HCT116 (cell line): ENCODE measurements at regions not wholly inside any gene's neighbourhood (a gene's known extent, or its start where the extent isn't known, plus 50 kb on each side); places are given as distances from the start of the nearest gene placed in this dataset.

Experiments used
- ATAC-seq: fragments of 200-7000 bp; cut with Tn5 transposase; 2 replicates; pipeline ENCODE4 v1.9.1; 2020; ENCODE audit warnings: mild to moderate bottlenecking, moderate library complexity
- BruUV-seq: library from RNA; stranded (reverse); fragments of 400-500 nt; replicated peaks from 2 replicates; lab custom pipeline; 2021; lab: Mats Ljungman, UMichigan
- CTCF ChIA-PET: fragments of 300-600 bp; sonication (Branson Sonifier 250); formaldehyde crosslinking; loops from one replicate; lab custom pipeline; 2021; ENCODE audit warnings: antibody characterized with exemption; lab: Charles Lee
- POLR2A ChIA-PET: fragments of 300-600, 350-600 bp; sonication (Branson Sonifier 250); formaldehyde crosslinking; loops from one replicate; lab custom pipeline; 2021; ENCODE audit warnings: antibody characterized with exemption; lab: Charles Lee
- RAD21 ChIA-PET, 2 experiments: fragments of 300-600 bp; sonication (Branson Sonifier 250); formaldehyde crosslinking; loops; one replicate each; lab custom pipeline; 2023; ENCODE audit warnings: low total read pairs in 2 of 2; ENCODE audit not compliant: uncharacterized antibody in 2 of 2, unreplicated experiment in 2 of 2, low non-redundant PET in 1 of 2; lab: Charles Lee
- DNase-seq: peaks from one replicate; pipeline ENCODE4 v3.0.0-alpha.2; 2010; ENCODE audit warnings: low read depth, low spot score
- H2AFZ ChIP-seq: fragments of 200-600 bp; shearing (Covaris generic), sonication (generic); 2 replicates; pipeline ENCODE4 v1.6.1; 2017; ENCODE audit warnings: low read depth, mixed run types, mixed read lengths, antibody characterized with exemption, low read length; ENCODE audit not compliant: poor library complexity, severe bottlenecking
- H3K27ac ChIP-seq: 2 replicates; pipeline ENCODE4 v1.5.1; 2012; ENCODE audit warnings: low read depth, low read length
- H3K27me3 ChIP-seq: fragments of 200-600 bp; sonication (generic); 2 replicates; pipeline ENCODE4 v1.6.1; 2016; ENCODE audit warnings: mixed run types, low read length, mixed read lengths; ENCODE audit not compliant: insufficient read depth
- H3K36me3 ChIP-seq, 2 experiments: fragments of 200-500 bp in 1 of 2; fragments of 200-600 bp in 1 of 2; sonication (Bioruptor generic) in 1 of 2; sonication (generic) in 1 of 2; 2 replicates each; pipeline versions ENCODE4 v1.5.1 to v1.6.1; 2014 to 2016; ENCODE audit warnings: low read length in 2 of 2, inconsistent platforms in 1 of 2, mixed read lengths in 1 of 2, mixed run types in 1 of 2; ENCODE audit not compliant: insufficient read depth in 2 of 2, control insufficient read depth in 1 of 2
- H3K4me1 ChIP-seq, 2 experiments: fragments of 200-600 bp in 1 of 2; sonication (generic) in 1 of 2; 2 replicates each; pipeline versions ENCODE4 v1.5.1 to v1.6.1; 2012 to 2017; ENCODE audit warnings: low read length in 2 of 2, inconsistent platforms in 1 of 2, mild to moderate bottlenecking in 1 of 2, mixed read lengths in 1 of 2, mixed run types in 1 of 2, moderate library complexity in 1 of 2; ENCODE audit not compliant: insufficient read depth in 2 of 2, control insufficient read depth in 1 of 2
- H3K4me2 ChIP-seq: fragments of 200-600 bp; sonication (generic); 2 replicates; pipeline ENCODE4 v1.6.1; 2017; ENCODE audit warnings: mixed run types, low read length, mixed read lengths
- H3K4me3 ChIP-seq, 2 experiments: fragments of 200-600 bp in 1 of 2; sonication (generic) in 1 of 2; replicated peaks in 1 of 2; 2 replicates each; pipeline ENCODE4 v1.5.1; 2011 to 2016; ENCODE audit warnings: low read length in 2 of 2, control low read depth in 1 of 2, low read depth in 1 of 2, mild to moderate bottlenecking in 1 of 2, mixed read lengths in 1 of 2, mixed run types in 1 of 2
- H3K79me2 ChIP-seq: fragments of 200-600 bp; sonication (generic); 2 replicates; pipeline ENCODE4 v1.6.1; 2017; ENCODE audit warnings: mild to moderate bottlenecking, mixed run types, low read length, moderate library complexity, mixed read lengths; ENCODE audit not compliant: insufficient read depth
- H3K9ac ChIP-seq: fragments of 200-600 bp; sonication (generic); 2 replicates; pipeline ENCODE4 v1.6.1; 2016; ENCODE audit warnings: low read length, mixed read lengths
- H3K9me2 ChIP-seq: fragments of 200-600 bp; sonication (generic), shearing (Covaris generic); 2 replicates; pipeline ENCODE4 v1.6.1; 2017; ENCODE audit warnings: mixed run types, mild to moderate bottlenecking, moderate library complexity; ENCODE audit not compliant: insufficient read depth
- H3K9me3 ChIP-seq, 2 experiments: fragments of 200-500 bp in 1 of 2; fragments of 200-600 bp in 1 of 2; sonication (Bioruptor generic) in 1 of 2; sonication (generic) in 1 of 2; 2 replicates each; pipeline ENCODE4 v1.6.1; 2014 to 2017; ENCODE audit warnings: low read length in 2 of 2, mixed read lengths in 2 of 2, inconsistent platforms in 1 of 2, low read depth in 1 of 2, mild to moderate bottlenecking in 1 of 2, mixed run types in 1 of 2, moderate library complexity in 1 of 2; ENCODE audit not compliant: control insufficient read depth in 1 of 2, insufficient read depth in 1 of 2
- H4K20me1 ChIP-seq: fragments of 200-600 bp; sonication (generic), shearing (Covaris generic); 2 replicates; pipeline ENCODE4 v1.6.1; 2017; ENCODE audit warnings: mixed run types, mild to moderate bottlenecking, moderate library complexity; ENCODE audit not compliant: insufficient read depth
- ATF3 ChIP-seq: IDR thresholded peaks from 2 replicates; pipeline ENCODE4 v1.6.1; 2012
- CBX3 ChIP-seq: IDR thresholded peaks from 2 replicates; pipeline ENCODE4 v1.6.1; 2012; ENCODE audit warnings: low read depth
- EGR1 ChIP-seq: IDR thresholded peaks from 2 replicates; pipeline ENCODE4 v1.6.1; 2012; ENCODE audit warnings: low read depth
- EZH2 ChIP-seq: fragments of 200-600 bp; sonication (generic); IDR thresholded peaks from 2 replicates; pipeline ENCODE4 v1.6.1; 2017; ENCODE audit warnings: antibody characterized with exemption, mixed run types
- ZFX ChIP-seq: fragments of 450-650 bp; IDR thresholded peaks from 2 replicates; pipeline ENCODE4 v1.6.1; 2017
- intact Hi-C: fragments of 100-400 bp; cut with micrococcal nuclease; formaldehyde crosslinking; loops from 2 replicates; pipeline ENCODE4 v1.10.0; 2022

- H3K4me1 ChIP-seq, result no peaks in the 10 kb centered on the region
- ATAC-seq (no peak), DNase-seq (no peak)
- no peak overlapping the region for H3K4me3 ChIP-seq
- H3K27ac ChIP-seq, result no peak overlapping the region
- no peaks in the 10 kb centered on the region for H3K9me2 ChIP-seq
- intact Hi-C loops, result no loop called here
- H4K20me1 ChIP-seq, result no peaks in the 10 kb centered on the region
- BruUV-seq, result no TSS peak
- CTCF ChIA-PET, result no interaction called here
- no peak for TF ChIP-seq EGR1
- TF ChIP-seq CBX3, result no peak
- RAD21 ChIA-PET, result no interaction called here
- no peaks in the 10 kb centered on the region for H3K27me3 ChIP-seq
- H3K4me2 ChIP-seq, result no peak overlapping the region
- POLR2A ChIA-PET, result no interaction called here
- H3K9me3 ChIP-seq, result no peaks in the 10 kb centered on the region
- H3K79me2 ChIP-seq, result no peaks in the 10 kb centered on the region
- H3K36me3 ChIP-seq, result no peaks in the 10 kb centered on the region
- no peak overlapping the region for H2AFZ ChIP-seq
- no peak overlapping the region for H3K9ac ChIP-seq
These were observed 90.0 kb upstream of the MYL10 start for GRCh38 chr7:101719123-101719470.

GRCh38 chr7:101720324-101720723 lies 91.2 kb upstream of the MYL10 start:
- TF ChIP-seq ATF3 (no peak), EZH2 (no peak), ZFX (no peak)
- CTCF ChIA-PET, result no interaction called here

More at GRCh38 chr7:101720324-101720723, 91.2 kb upstream of the MYL10 start:
- H4K20me1 ChIP-seq, result no peaks in the 10 kb centered on the region
- H3K9ac ChIP-seq, result no peak overlapping the region
- BruUV-seq, result no TSS peak
- intact Hi-C loops, result no loop called here
- no peaks in the 10 kb centered on the region for H3K9me2 ChIP-seq
- H2AFZ ChIP-seq, result no peak overlapping the region
- DNase-seq (no peak), ATAC-seq (no peak)
- H3K9me3 ChIP-seq, result no peaks in the 10 kb centered on the region
- H3K27me3 ChIP-seq, result no peaks in the 10 kb centered on the region
- ChIA-PET POLR2A (no interaction called here), RAD21 (no interaction called here)
- no peaks in the 10 kb centered on the region for H3K4me1 ChIP-seq
- no peaks in the 10 kb centered on the region for H3K79me2 ChIP-seq
- H3K4me3 ChIP-seq, result no peak overlapping the region
- H3K36me3 ChIP-seq, result no peaks in the 10 kb centered on the region
- H3K4me2 ChIP-seq, result no peak overlapping the region
- H3K27ac ChIP-seq, result no peak overlapping the region
